CD4-positive, alpha-beta T cell treated with Interleukin-4 for 4 hours (primary cell): ENCODE measurements at regions not wholly inside any gene's neighbourhood (a gene's known extent, or its start where the extent isn't known, plus 50 kb on each side); places are given as distances from the start of the nearest gene placed in this dataset.

Experiments
- DNase-seq: peaks from one replicate; pipeline ENCODE4 v3.0.0-alpha.2; 2020

- no peak for DNase-seq
Observed at GRCh38 chr4:27568236-27568951, 707.8 kb downstream of the STIM2 start.

GRCh38 chr4:27568952-27569319 lies 708.3 kb downstream of the STIM2 start:
- DNase-seq, result no peak

DNA sequence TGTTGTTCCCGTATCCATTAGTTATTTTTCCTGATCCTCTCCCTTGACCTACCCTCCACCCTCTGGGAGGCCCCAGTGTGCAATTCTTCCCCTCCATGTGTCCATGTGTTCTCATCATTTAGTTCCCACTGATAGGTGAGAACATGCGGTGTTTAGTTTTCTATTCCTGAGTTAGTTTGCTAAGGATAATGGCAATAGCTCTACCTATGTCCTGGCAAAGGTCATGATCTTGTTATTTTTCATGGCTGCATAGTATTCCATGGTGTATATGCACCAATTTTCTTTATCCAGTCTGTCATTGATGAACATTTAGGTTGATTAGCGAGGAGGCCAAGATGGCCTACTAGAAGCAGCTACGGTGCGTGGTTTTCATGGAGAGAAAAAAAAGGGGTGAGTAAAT lies 714.1 kb downstream of the STIM2 start:
- no peak for DNase-seq

- no peak for DNase-seq
Observed at GRCh38 chr4:27577951-27578350, 717.3 kb downstream of the STIM2 start.

DNA sequence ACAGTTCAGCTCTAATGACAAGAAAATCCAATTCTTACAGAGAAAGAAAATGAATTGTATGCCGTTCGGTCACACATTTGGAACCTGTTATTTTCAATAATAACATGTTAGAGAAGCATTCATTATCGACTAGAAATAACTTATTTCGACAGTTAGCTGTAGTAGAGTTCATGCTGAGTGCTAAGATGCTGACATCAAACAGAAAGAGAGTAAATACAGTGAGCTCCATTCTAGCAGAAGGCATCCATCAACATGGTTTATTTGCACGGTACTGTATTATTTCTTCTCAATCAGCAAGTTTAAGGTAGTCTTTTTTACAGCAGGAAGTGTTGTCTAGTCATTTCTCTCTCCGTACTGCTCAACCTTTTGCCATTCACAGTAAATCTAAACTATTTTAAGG lies 732.1 kb downstream of the STIM2 start:
- DNase-seq, result no peak

DNA sequence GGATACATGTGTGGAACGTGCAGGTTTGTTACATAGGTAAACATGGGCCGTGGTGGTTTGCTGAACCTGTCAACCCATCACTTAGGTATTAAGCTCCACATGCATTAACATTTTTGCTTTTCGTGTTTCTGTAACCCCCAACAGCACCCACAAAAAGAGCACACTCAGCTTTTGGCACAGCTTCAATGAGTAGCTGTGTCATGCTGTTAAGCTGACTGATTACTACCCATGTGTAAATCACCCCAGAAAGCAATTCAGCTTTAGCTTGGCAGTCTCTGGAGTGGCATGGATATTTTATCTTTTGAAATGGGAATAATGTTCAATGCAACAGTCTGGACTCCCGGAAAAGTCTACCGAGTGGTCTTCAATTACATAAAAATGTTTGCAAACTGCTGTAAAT lies 734.3 kb downstream of the STIM2 start:
- DNase-seq, result no peak

DNA sequence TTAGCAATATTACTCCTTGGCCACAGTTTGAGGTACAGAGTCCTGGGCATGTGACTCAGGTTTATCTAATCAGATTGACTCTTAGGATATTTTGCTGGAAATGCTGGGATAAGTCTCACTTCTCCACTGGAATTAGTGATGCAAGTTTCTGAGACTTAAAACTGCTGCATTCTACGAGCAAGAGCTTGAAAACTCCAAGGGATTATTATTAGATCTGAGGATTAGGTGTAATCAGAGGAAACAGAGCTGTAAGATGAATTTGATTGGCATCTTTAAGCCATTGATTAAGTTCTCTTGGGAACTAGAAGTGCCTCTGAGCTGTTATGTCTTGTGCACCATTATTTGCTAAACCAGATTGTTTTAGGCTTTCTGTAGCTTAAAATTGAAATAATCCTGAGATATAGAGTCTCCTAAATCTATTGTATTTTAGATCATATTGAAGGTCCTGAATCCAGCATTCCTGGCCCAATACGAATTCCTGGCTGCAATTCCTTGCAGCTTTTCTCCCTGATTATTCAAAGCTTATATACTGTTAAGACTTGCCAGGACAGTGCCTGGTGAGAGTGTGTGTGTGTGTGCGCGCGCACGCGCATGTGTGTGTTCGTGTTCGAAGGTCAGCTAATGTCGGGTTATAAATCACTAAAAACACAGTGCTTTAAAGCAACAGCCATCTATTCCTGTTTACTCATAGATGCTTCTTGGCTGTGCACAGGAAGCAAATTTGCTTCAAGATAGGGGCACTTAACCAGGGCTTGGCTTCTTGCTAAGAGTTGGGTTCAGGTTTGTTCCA lies 735.1 kb downstream of the STIM2 start:
- no peak for DNase-seq

GRCh38 chr4:27602172-27602571 lies 741.5 kb downstream of the STIM2 start:
- no peak for DNase-seq

DNA sequence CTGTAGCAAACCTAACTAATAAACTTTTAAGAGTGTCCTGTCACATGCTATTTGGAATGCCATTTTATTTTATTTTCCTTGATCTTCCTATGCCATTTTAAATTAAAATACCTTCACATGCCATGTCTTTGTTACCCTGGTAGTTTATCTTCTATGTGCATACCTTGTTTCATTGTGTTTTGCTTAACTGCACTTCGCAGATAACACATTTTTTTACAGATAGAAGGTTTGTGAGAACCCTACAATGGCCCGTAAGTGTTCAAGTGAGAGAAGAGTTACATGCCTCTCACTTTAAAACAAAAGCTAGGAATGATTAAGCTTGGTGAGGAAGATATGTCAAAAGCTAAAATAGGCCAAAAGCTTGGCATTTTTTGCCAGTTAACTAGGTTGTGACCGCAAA lies 744.1 kb downstream of the STIM2 start:
- DNase-seq, result no peak

DNA sequence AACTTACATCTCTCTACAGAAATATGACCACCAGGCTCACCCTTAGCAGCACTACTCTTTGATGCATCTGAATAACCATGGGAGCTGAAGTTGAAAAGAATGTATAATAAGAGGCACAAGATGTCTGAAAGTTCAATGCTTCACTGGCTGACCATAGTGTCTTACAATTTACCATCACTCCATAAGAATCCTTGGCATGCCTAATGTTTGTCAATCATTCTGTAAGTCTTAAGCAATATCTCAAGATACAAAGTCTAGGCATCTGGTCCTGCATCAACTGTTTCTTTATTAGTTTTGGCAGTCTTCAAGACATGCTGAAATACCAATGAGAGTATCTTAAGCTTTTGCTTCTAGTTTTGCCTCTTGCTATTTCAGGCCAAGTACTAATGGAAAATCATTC lies 755.5 kb downstream of the STIM2 start:
- DNase-seq, result no peak

- DNase-seq, result no peak
Observed at GRCh38 chr4:27619435-27619834, 758.8 kb downstream of the STIM2 start.

DNA sequence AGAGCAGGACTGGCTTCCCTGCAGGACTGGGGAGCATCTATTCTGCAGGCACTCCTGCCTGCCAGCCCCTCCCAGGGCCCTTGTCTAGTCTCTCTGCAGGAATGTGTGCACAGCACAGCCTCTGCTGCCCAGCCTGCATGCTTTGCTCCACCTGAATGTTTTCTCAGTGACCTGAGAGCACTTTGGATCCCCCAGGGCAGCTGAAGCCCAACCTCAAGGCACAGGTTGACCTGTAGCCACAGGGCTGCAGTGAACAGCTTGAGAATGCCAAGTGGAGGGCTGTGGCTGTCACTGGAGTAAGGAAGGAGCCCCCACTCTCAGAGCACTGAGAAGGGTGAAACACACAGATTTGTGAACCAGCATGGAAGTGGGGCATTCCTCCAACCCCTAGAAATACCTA lies 760.2 kb downstream of the STIM2 start:
- no peak for DNase-seq

DNA sequence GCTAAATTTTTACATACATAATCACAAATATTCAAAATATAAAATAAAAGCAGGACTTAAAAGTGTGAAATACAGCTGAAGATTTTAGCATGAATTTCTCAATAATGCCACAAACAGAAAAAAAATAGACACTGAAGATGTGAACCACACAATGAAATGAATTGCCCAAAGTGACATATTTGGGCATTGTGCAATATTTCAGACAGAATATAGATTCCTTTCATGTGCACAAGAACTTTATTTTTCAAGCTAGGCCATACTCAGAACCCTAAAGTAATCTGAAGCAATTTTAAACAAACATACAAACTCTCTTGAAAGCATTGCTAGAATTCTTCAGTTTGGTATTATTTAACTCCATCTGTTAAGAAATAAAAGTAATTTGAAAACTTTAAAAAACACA lies 764.1 kb downstream of the STIM2 start:
- no peak for DNase-seq

DNA sequence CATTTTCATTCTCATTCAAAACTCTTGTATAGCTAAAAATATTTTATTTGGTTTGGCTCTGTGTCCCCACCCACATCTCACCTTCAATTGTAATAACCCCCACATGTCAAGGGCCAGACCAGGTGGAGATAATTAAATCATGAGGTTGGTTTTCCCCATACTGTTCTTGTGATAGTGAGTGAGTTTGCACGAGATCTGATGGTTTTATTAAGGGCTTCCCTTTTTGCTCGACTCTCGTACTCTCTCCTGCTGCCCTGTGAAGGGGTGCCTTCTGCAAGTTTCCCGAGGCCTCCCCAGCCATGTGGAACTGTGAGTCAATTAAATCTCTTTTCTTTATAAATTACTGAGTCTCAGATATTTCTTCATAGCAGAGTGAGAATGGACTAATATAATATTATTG lies 768.0 kb downstream of the STIM2 start:
- no peak for DNase-seq

GRCh38 chr4:27629532-27630225 lies 769.0 kb downstream of the STIM2 start:
- no peak for DNase-seq

DNA sequence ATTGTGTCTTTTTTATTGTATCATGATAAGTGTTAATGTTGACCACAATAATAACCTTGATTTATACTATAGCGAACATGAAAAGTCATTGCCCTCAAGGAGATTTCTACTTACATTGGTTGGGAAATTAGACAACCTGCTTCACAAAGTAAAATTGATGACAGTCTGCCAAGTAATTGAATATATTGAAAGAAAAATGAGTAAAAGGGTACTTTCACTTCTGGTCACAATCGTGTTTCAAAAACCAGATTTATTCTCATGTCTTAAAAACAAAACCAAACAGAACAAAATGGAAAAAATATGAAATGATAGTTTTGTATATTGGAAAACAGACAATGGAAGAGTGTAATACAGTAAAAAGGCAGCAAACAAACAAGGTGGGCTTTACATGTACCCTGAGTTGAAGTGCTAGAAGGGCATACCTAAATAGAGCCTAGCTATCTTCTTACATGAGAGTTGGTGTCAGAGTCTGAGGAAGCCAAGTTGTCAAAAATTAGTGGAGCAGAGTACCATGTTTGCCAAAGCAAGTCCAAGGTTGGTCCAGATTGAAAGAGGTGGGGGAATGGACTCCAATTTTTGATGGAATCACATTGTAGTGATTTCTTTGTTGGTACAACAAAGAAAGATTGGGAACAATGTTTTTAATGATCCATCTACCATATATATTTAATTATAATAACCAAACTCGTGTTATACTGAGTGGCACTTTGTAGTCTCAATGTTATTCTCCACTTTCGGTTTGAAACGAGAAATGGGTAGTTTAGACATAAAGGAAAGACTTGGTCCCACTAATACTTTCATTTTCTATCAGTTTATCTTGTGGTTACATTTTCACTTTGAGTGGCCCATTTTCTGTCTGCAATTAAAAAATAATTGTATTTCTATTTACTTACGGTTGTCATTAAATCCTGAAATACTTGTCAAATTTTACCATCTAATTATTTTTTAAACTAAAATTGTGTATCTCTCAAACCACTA lies 775.6 kb downstream of the STIM2 start:
- DNase-seq, result no peak

DNA sequence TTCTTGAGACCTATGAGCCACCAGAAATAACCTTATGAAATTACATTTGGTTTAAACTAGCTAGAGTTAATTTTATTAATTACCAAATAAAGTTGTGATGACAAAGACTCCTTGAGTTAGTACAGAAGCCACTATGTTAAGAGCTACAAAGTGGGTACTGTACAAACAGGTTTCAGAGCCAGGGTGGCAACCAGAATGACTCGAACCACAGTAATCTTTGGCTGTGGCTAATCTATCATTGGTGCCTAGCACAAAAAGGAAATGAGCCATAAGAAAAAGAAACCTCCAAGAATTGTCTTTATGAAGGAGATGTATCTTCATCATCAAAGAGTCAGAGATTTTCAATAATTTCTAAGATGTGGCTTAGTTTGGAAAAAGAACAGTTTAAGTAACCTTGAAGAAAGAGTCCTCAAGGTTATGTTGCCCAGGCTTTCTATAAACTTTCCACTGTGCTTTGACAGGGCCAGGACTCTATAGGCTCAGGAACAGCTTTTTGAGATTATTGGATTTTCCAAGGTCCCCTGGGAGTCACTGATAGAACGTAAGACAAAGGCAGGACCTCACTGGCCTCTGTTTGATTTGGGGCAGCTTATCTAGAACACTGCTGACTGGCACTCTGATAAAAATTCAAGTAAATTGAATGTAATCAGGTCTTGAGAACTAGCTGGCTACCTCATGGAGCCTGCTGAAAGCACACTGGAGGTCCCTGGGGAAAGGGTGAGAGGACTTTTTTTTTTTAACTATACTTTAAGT lies 777.7 kb downstream of the STIM2 start:
- no peak for DNase-seq

DNA sequence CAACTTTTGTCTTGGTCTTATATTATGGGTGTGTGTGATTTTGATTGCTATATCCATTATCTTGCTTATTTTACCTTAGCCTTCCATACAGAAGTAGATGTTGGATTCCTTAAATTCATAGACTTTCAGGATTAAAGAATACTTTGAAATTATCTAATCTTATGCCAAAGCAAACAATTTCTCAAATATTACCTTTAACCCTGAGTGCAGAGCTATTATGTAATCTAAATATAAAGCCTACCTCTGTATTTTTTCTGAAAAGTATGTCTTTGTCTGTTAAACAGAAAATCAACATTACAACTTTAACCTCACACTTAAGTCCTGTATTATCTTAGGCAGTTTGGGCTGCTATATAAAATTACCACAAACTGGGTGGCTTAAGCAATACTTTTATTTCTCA lies 782.5 kb downstream of the STIM2 start:
- DNase-seq, result no peak

GRCh38 chr4:27648416-27648815 lies 787.8 kb downstream of the STIM2 start:
- no peak for DNase-seq

DNA sequence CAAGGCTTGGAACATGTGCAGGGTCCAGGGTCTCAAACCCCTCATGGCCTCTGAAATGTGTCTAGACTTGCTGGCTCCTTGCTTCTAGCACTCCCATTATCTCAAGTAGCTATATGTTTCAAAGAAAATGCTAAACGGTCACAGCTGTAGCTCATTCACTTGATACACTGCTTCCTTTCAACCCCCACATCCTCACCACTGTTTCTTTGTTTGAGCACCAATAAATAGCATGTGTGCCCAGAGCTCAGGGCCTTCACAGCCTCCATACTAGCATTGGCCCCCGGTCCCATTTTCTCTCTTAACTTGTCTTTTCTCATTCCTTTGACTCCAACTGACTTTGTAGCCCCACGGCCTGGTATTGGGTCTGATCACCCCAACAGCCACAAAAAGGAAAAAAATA lies 801.8 kb downstream of the STIM2 start:
- DNase-seq, result no peak

- no peak for DNase-seq
Observed at GRCh38 chr4:27666943-27667342, 806.3 kb downstream of the STIM2 start.

DNA sequence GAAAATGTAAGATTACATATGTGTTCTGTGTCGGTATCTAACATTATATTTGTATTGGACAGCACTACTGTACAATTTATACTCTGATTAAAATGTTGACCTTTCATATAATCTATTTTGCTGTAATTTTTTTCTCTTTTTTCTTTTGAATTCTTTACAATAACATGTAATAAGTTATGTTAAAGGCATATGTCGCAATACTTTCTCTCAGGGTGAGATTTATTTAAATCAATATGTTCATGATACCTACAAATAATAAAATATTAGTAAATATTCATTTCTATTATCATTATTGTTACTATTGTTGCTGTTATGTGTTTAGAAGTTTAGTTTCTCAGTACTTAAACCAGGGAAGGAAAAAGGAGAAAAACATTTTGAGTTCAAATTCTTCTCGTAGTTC lies 807.4 kb downstream of the STIM2 start:
- DNase-seq, result no peak
